ENCODE measurements at regions not wholly inside any gene's neighbourhood (a gene's known extent, or its start where the extent isn't known, plus 50 kb on each side); places are given as distances from the start of the nearest gene placed in this dataset.

DNA sequence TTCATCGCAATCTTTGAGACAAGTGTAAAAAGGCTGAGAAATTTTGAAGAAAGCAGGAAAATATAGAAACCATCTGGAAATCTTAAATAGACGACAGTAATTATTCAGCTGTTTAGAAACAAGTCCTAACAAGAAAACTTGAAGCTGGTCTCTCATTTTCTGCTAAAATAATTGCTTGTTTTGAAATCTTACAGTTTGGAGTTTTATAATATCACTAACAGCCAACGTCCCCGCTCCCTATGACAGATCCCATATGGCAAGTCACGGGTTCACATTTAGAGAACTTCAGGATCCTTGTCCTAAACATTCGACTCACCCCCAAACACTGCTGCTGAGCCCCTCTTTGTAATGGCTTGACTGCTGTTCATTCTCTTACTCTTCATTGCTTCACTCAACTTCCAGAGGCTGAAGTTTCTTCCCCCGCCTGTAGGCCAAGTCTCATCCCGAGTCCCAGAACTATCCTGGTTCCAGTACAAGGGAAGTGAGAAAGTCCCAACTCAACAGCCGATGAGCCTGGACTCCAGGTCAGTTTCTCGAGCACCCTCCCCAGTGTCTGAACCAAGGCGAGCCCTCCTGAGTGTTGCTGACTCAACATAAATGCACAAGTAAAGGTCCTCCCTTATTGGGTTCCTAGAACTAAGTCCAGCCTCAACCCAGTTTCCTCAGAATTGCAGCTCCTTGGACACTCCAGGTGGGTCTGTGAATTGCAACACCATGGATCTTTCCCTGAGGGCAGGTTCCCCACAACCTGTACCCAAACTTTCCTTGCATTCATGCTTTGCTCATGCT, 93.4 kb upstream of the BACE2 start:
- no peaks in the 10 kb centered on the region for H3K36me3 ChIP-seq (ENCODE audit: insufficient read depth, low read length)
- H4K20me1 ChIP-seq (ENCODE audit: insufficient read depth, low read length), result no peaks in the 10 kb centered on the region
- Mint-ChIP-seq H3K4me3 (ENCODE audit: unreplicated experiment) (no peak overlapping the region), H3K36me3 (ENCODE audit: low read depth, unreplicated experiment) (no peaks in the 10 kb centered on the region), H3K27ac (ENCODE audit: unreplicated experiment) (no peak overlapping the region), H3K9me3 (ENCODE audit: unreplicated experiment) (peaks cover 4% of the 10 kb centered on the region), H3K27me3 (ENCODE audit: low read depth, unreplicated experiment) (peaks cover 2% of the 10 kb centered on the region), H3K4me1 (ENCODE audit: low read depth, unreplicated experiment) (no peaks in the 10 kb centered on the region)
- FAIRE-seq, result no peak
- no peak overlapping the region for H3K4me3 ChIP-seq (ENCODE audit: insufficient read depth, low read depth, low read length)
- H3K27ac ChIP-seq (ENCODE audit: low read depth, low read length), result no peak overlapping the region
- H3K79me2 ChIP-seq (ENCODE audit: insufficient read depth, low read length), result no peaks in the 10 kb centered on the region
- no peak for DNase-seq (ENCODE audit: low read depth)
- H3K4me1 ChIP-seq (ENCODE audit: insufficient read depth, low read length), result no peaks in the 10 kb centered on the region
- H3K4me2 ChIP-seq (ENCODE audit: low read length), result no peak overlapping the region
- H2AFZ ChIP-seq (ENCODE audit: low read depth, low read length), result no peak overlapping the region
- H3K9ac ChIP-seq (ENCODE audit: low read length), result no peak overlapping the region
- TF ChIP-seq EZH2 (IDR thresholded peaks at IDR 0.05; ENCODE audit: insufficient read depth, low read length) (no peak), CTCF (IDR thresholded peaks at IDR 0.05; ENCODE audit: insufficient read depth, low read depth, low read length) (no peak)
- H3K9me3 ChIP-seq (ENCODE audit: insufficient read depth, low read depth, low read length), result no peaks in the 10 kb centered on the region
- no peaks in the 10 kb centered on the region for H3K27me3 ChIP-seq (ENCODE audit: insufficient read depth, low read length)

DNA sequence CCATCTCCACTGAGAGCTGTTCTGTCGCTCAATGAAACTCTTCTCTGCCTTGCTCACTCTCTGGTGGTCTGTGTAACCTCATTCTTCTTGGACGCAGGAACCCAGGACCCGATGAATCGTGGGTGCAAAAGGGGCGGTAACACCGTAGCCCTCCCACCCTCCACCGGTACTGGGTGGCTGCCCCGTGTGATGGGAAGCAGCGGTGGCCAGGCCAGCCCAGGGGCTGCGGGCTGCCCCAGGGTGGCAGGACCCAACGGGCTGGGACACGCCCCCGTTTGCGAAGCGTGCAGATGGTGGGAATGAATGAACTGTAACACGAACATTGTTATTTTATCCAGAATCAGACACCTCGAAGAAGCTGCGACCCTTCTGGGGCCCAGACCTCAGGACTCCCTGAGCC, 92.3 kb upstream of the BACE2 start:
- no peak overlapping the region for H3K27ac Mint-ChIP-seq (ENCODE audit: unreplicated experiment)
- FAIRE-seq, result no peak
- no peak for DNase-seq (ENCODE audit: low read depth)
- no peaks in the 10 kb centered on the region for H3K4me1 Mint-ChIP-seq (ENCODE audit: low read depth, unreplicated experiment)
- Histone ChIP-seq H3K9me3 (ENCODE audit: insufficient read depth, low read depth, low read length) (no peaks in the 10 kb centered on the region), H3K4me3 (ENCODE audit: insufficient read depth, low read depth, low read length) (no peak overlapping the region), H4K20me1 (ENCODE audit: insufficient read depth, low read length) (no peaks in the 10 kb centered on the region), H3K4me1 (ENCODE audit: insufficient read depth, low read length) (no peaks in the 10 kb centered on the region), H3K36me3 (ENCODE audit: insufficient read depth, low read length) (no peaks in the 10 kb centered on the region), H2AFZ (ENCODE audit: low read depth, low read length) (no peak overlapping the region), H3K4me2 (ENCODE audit: low read length) (no peak overlapping the region), H3K27me3 (ENCODE audit: insufficient read depth, low read length) (no peaks in the 10 kb centered on the region), H3K9ac (ENCODE audit: low read length) (no peak overlapping the region), H3K79me2 (ENCODE audit: insufficient read depth, low read length) (no peaks in the 10 kb centered on the region), H3K27ac (ENCODE audit: low read depth, low read length) (no peak overlapping the region)
- H3K36me3 Mint-ChIP-seq (ENCODE audit: low read depth, unreplicated experiment), result no peaks in the 10 kb centered on the region
- no peak for TF ChIP-seq EZH2 (IDR thresholded peaks at IDR 0.05; ENCODE audit: insufficient read depth, low read length)
- TF ChIP-seq CTCF (IDR thresholded peaks at IDR 0.05; ENCODE audit: insufficient read depth, low read depth, low read length), result no peak
- no peaks in the 10 kb centered on the region for H3K27me3 Mint-ChIP-seq (ENCODE audit: low read depth, unreplicated experiment)
- peaks cover 4% of the 10 kb centered on the region for H3K9me3 Mint-ChIP-seq (ENCODE audit: unreplicated experiment)
- no peak overlapping the region for H3K4me3 Mint-ChIP-seq (ENCODE audit: unreplicated experiment)

GRCh38 chr21:41076064-41076463, 91.9 kb upstream of the BACE2 start:
- no peak overlapping the region for H2AFZ ChIP-seq (ENCODE audit: low read depth, low read length)
- no peak overlapping the region for H3K27ac Mint-ChIP-seq (ENCODE audit: unreplicated experiment)
- H4K20me1 ChIP-seq (ENCODE audit: insufficient read depth, low read length), result no peaks in the 10 kb centered on the region
- H3K27me3 ChIP-seq (ENCODE audit: insufficient read depth, low read length), result no peaks in the 10 kb centered on the region
- H3K9me3 Mint-ChIP-seq (ENCODE audit: unreplicated experiment), result peaks cover 4% of the 10 kb centered on the region
- FAIRE-seq, result no peak
- H3K79me2 ChIP-seq (ENCODE audit: insufficient read depth, low read length), result no peaks in the 10 kb centered on the region
- no peaks in the 10 kb centered on the region for H3K36me3 Mint-ChIP-seq (ENCODE audit: low read depth, unreplicated experiment)
- DNase-seq (ENCODE audit: low read depth), result no peak
- no peak overlapping the region for H3K4me3 Mint-ChIP-seq (ENCODE audit: unreplicated experiment)
- H3K27ac ChIP-seq (ENCODE audit: low read depth, low read length), result no peak overlapping the region
- no peaks in the 10 kb centered on the region for H3K4me1 Mint-ChIP-seq (ENCODE audit: low read depth, unreplicated experiment)
- H3K4me1 ChIP-seq (ENCODE audit: insufficient read depth, low read length), result no peaks in the 10 kb centered on the region
- no peaks in the 10 kb centered on the region for H3K36me3 ChIP-seq (ENCODE audit: insufficient read depth, low read length)
- TF ChIP-seq CTCF (IDR thresholded peaks at IDR 0.05; ENCODE audit: insufficient read depth, low read depth, low read length), result no peak
- TF ChIP-seq EZH2 (IDR thresholded peaks at IDR 0.05; ENCODE audit: insufficient read depth, low read length), result no peak
- no peak overlapping the region for H3K4me3 ChIP-seq (ENCODE audit: insufficient read depth, low read depth, low read length)
- H3K9ac ChIP-seq (ENCODE audit: low read length), result no peak overlapping the region
- H3K9me3 ChIP-seq (ENCODE audit: insufficient read depth, low read depth, low read length), result no peaks in the 10 kb centered on the region
- H3K4me2 ChIP-seq (ENCODE audit: low read length), result no peak overlapping the region
- H3K27me3 Mint-ChIP-seq (ENCODE audit: low read depth, unreplicated experiment), result peaks cover 1% of the 10 kb centered on the region

Measured in astrocyte (in vitro differentiated cells and primary cell).